Brain microvascular endothelial cell (primary cell): ENCODE measurements at regions not wholly inside any gene's neighbourhood (a gene's known extent, or its start where the extent isn't known, plus 50 kb on each side); places are given as distances from the start of the nearest gene placed in this dataset.
"Not testable (repeated sequence)": the region's sequence is repeated elsewhere in the genome, so short reads cannot be mapped to it uniquely, and the experiment has no call there.

Experiments
- DNase-seq: peaks from one replicate; pipeline ENCODE4 v3.0.0-alpha.2; 2020
- H3K27ac ChIP-seq: fragments of 250-450 bp; sonication (Bioruptor Pico); 2 replicates; pipeline ENCODE4 v1.5.1; 2020; ENCODE audit warnings: mild to moderate bottlenecking, moderate library complexity
- H3K27me3 ChIP-seq: fragments of 250-450 bp; sonication (Bioruptor Pico); replicated peaks from 2 replicates; pipeline ENCODE4 v1.5.1; 2020; ENCODE audit warnings: mild to moderate bottlenecking
- H3K36me3 ChIP-seq: fragments of 250-450 bp; sonication (Bioruptor Pico); replicated peaks from 2 replicates; pipeline ENCODE4 v1.5.1; 2020; ENCODE audit warnings: mild to moderate bottlenecking
- H3K4me3 ChIP-seq: 2 replicates; pipeline ENCODE4 v1.5.1; 2011; ENCODE audit warnings: low read depth, mild to moderate bottlenecking, control low read depth, low read length, moderate library complexity
- CTCF ChIP-seq: IDR thresholded peaks from 2 replicates; pipeline ENCODE4 v1.5.1; 2011; ENCODE audit warnings: low read depth, mild to moderate bottlenecking, moderate library complexity, low read length, control low read depth, inconsistent platforms; ENCODE audit errors: missing control alignments
- in situ Hi-C: cut with HindIII; loops from 2 replicates; pipeline ENCODE4 v1.10.0; 2017; ENCODE audit warnings: low sequenced_read_pairs, low pct_ligation_motif_present

- no peak for DNase-seq
- Histone ChIP-seq H3K4me3 (no peak overlapping the region), H3K36me3 (no peaks in the 10 kb centered on the region), H3K27me3 (no peaks in the 10 kb centered on the region), H3K27ac (no peak overlapping the region)
- TF ChIP-seq CTCF: no peak
- in situ Hi-C loops: no loop called here
Measured at GRCh38 chr10:90079819-90080218, 378.4 kb downstream of the KIF20B start.

GRCh38 chr10:90086606-90087190, 385.3 kb downstream of the KIF20B start:
- H3K36me3 ChIP-seq, in situ Hi-C loops, H3K4me3 ChIP-seq, DNase-seq, H3K27ac ChIP-seq, H3K27me3 ChIP-seq: not testable (repeated sequence)

- Histone ChIP-seq H3K36me3 (no peaks in the 10 kb centered on the region), H3K27ac (no peak overlapping the region), H3K4me3 (no peak overlapping the region), H3K27me3 (no peaks in the 10 kb centered on the region)
- DNase-seq: peak; percentile 53
- in situ Hi-C loops: no loop called here
- no peak for TF ChIP-seq CTCF
Measured at GRCh38 chr10:90087197-90088023, 386.0 kb downstream of the KIF20B start.

GRCh38 chr10:90088024-90088317, 386.6 kb downstream of the KIF20B start:
- no peak overlapping the region for H3K27ac ChIP-seq
- no peak for TF ChIP-seq CTCF
- no peaks in the 10 kb centered on the region for H3K36me3 ChIP-seq
- H3K27me3 ChIP-seq: no peaks in the 10 kb centered on the region
- in situ Hi-C loops: no loop called here
- DNase-seq: no peak
- H3K4me3 ChIP-seq: no peak overlapping the region

GRCh38 chr10:90089719-90090118, 388.3 kb downstream of the KIF20B start:
- DNase-seq: no peak
- Histone ChIP-seq H3K36me3 (no peaks in the 10 kb centered on the region), H3K27me3 (no peaks in the 10 kb centered on the region), H3K27ac (no peak overlapping the region), H3K4me3 (no peak overlapping the region)
- no peak for TF ChIP-seq CTCF
- in situ Hi-C loops: no loop called here

GRCh38 chr10:90096196-90096595, 394.8 kb downstream of the KIF20B start:
- TF ChIP-seq CTCF: no peak
- in situ Hi-C loops: no loop called here
- Histone ChIP-seq H3K36me3 (no peaks in the 10 kb centered on the region), H3K4me3 (no peak overlapping the region), H3K27ac (no peak overlapping the region), H3K27me3 (no peaks in the 10 kb centered on the region)
- DNase-seq: no peak

GRCh38 chr10:90107581-90107980, 406.2 kb downstream of the KIF20B start:
- DNase-seq, H3K27me3 ChIP-seq, H3K27ac ChIP-seq, H3K36me3 ChIP-seq, in situ Hi-C loops, H3K4me3 ChIP-seq: not testable (repeated sequence)
